K562 (cell line): ENCODE measurements at regions not wholly inside any gene's neighbourhood (a gene's known extent, or its start where the extent isn't known, plus 50 kb on each side); places are given as distances from the start of the nearest gene placed in this dataset.

Source experiments
- CEBPB ChIP-seq: fragments of 450-650 bp; IDR thresholded peaks from 2 replicates; pipeline ENCODE4 v1.6.1; 2016; ENCODE audit warnings: missing genetic modification characterization, missing compliant biosample characterization
- CHD4 ChIP-seq: fragments of 200-600 bp; sonication (generic); IDR thresholded peaks from 3 replicates; pipeline ENCODE4 v1.6.1; 2012; ENCODE audit warnings: low read depth, mild to moderate bottlenecking, mixed read lengths, low read length, inconsistent platforms; ENCODE audit not compliant: insufficient read depth, insufficient replicate concordance, poor library complexity, severe bottlenecking
- HSF4 ChIP-seq: fragments of 250-450 bp; sonication (Bioruptor Pico); IDR thresholded peaks from 2 replicates; pipeline ENCODE4 v2.1.2; 2022; ENCODE audit warnings: mild to moderate bottlenecking, moderate library complexity, borderline replicate concordance
- KDM1A ChIP-seq, 2 experiments: fragments of 450-650 bp; IDR thresholded peaks; 2 replicates each; pipeline ENCODE4 v1.6.1; 2016; ENCODE audit warnings: mild to moderate bottlenecking in 2 of 2
- ZFX ChIP-seq: sonication (generic); formaldehyde crosslinking; IDR thresholded peaks from 2 replicates; pipeline ENCODE4 v1.8.0; 2022; ENCODE audit warnings: mild to moderate bottlenecking, missing genetic modification reagents, moderate library complexity
- TF ChIP-seq, protein P1 (sequence below): fragments of 250-450 bp; sonication (Bioruptor Pico); IDR thresholded peaks from 2 replicates; pipeline ENCODE4 v1.6.1; 2021; ENCODE audit warnings: mild to moderate bottlenecking
- TF ChIP-seq, protein P2 (sequence below), 3 experiments: IDR thresholded peaks in 2 of 3; conservative IDR thresholded peaks in 1 of 3; 2 replicates each; pipeline ENCODE4 v1.5.1; 2011 to 2012; ENCODE audit warnings: low read length in 3 of 3, mild to moderate bottlenecking in 3 of 3, control low read depth in 2 of 3, improper control_type of control experiment in 1 of 3, inconsistent platforms in 1 of 3, low read depth in 1 of 3, mixed read lengths in 1 of 3, moderate library complexity in 1 of 3; ENCODE audit not compliant: insufficient read depth in 2 of 3

DNA sequence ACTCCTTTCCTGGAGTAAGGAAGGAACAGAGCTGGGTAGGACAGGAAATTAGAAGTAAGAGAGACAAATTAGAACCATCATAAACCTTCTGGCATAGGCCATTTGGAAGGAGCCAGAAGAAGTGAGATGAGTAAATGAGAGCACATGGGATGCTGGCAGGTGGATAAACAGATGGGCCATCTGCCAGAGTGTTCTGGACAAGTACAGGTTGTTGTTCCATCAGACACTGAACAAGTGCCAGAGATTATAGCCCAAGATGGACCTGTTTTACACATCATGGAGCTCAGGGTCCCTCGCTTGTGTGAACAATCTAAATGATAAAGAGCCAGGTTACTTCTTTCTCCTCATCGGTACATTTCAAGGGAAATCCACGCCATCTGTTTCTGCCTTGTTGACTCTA, 200.3 kb downstream of the HHIPL2 start:
- TF ChIP-seq CEBPB (tag) (no peak), ZFX (no peak), HSF4 (CRISPR knock-in tag) (no peak), KDM1A (IDR thresholded peaks at IDR 0.05) (no peak), CHD4 (no peak)
- TF ChIP-seq, protein P1, sequence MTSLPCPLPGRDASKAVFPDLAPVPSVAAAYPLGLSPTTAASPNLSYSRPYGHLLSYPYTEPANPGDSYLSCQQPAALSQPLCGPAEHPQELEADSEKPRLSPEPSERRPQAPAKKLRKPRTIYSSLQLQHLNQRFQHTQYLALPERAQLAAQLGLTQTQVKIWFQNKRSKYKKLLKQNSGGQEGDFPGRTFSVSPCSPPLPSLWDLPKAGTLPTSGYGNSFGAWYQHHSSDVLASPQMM (CRISPR knock-in tag): no peak
- TF ChIP-seq, protein P2, sequence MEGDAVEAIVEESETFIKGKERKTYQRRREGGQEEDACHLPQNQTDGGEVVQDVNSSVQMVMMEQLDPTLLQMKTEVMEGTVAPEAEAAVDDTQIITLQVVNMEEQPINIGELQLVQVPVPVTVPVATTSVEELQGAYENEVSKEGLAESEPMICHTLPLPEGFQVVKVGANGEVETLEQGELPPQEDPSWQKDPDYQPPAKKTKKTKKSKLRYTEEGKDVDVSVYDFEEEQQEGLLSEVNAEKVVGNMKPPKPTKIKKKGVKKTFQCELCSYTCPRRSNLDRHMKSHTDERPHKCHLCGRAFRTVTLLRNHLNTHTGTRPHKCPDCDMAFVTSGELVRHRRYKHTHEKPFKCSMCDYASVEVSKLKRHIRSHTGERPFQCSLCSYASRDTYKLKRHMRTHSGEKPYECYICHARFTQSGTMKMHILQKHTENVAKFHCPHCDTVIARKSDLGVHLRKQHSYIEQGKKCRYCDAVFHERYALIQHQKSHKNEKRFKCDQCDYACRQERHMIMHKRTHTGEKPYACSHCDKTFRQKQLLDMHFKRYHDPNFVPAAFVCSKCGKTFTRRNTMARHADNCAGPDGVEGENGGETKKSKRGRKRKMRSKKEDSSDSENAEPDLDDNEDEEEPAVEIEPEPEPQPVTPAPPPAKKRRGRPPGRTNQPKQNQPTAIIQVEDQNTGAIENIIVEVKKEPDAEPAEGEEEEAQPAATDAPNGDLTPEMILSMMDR (IDR thresholded peaks at IDR 0.05 in 2 of 3, conservative IDR thresholded peaks at IDR 0.05 in 1 of 3; ENCODE audit: insufficient read depth in 2 of 3, low read depth in 1 of 3, low read length in 3 of 3): no peak
